ENCODE measurements at regions not wholly inside any gene's neighbourhood (a gene's known extent, or its start where the extent isn't known, plus 50 kb on each side); places are given as distances from the start of the nearest gene placed in this dataset.

DNA sequence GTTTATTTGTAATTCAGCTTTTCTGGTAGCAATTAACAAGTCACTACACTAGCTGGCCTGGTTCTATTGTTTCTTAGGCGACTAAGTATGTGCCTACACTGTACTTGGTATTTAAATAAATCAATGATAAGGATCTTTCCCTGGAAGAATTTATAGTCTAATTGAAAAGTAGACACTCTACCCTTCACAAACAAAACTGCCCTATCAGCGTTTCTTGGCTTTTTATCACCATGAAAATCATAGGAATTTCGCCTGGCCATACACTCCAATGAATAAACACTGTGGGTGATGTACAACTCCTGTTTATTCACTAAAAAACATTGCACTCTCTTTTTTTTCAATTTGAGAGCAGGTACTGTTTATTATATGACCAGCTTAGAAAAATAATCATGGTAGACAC is 702.9 kb upstream of the ADGRL2 start:
- H3K27me3 Mint-ChIP-seq (ENCODE audit: low read depth) = no peaks in the 10 kb centered on the region

DNA sequence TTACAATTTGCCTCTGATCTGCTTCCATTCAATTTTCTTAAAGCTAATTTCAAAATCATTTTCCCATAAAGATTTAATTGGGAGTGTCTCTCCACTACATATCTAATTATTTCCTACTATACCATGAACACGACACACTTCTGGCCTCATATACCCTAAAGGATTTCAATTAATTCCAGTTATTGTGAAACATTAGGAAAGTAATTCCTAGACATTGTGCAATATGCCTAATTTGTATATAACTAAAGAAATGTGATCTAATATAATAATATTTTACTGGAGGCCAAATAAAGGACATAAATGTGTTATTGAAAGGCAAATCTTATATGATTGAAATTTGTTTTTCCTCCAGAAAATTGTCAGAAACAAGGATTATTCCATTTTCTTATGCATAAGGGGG is 727.2 kb upstream of the ADGRL2 start:
- Mint-ChIP-seq H3K36me3 (ENCODE audit: low read depth) (no peaks in the 10 kb centered on the region), H3K27ac (ENCODE audit: unreplicated experiment) (no peak overlapping the region)

More for the DNA sequence above, 702.9 kb upstream of the ADGRL2 start:
- DNase-seq (ENCODE audit: low read depth, low spot score) = no peak
- peaks cover 6% of the 10 kb centered on the region for H3K36me3 Mint-ChIP-seq (ENCODE audit: low read depth)
- H3K4me3 Mint-ChIP-seq = no peak overlapping the region
- H3K9me3 Mint-ChIP-seq = peaks cover 13% of the 10 kb centered on the region
- H3K27ac Mint-ChIP-seq (ENCODE audit: unreplicated experiment) = no peak overlapping the region
- TF ChIP-seq, protein P1, sequence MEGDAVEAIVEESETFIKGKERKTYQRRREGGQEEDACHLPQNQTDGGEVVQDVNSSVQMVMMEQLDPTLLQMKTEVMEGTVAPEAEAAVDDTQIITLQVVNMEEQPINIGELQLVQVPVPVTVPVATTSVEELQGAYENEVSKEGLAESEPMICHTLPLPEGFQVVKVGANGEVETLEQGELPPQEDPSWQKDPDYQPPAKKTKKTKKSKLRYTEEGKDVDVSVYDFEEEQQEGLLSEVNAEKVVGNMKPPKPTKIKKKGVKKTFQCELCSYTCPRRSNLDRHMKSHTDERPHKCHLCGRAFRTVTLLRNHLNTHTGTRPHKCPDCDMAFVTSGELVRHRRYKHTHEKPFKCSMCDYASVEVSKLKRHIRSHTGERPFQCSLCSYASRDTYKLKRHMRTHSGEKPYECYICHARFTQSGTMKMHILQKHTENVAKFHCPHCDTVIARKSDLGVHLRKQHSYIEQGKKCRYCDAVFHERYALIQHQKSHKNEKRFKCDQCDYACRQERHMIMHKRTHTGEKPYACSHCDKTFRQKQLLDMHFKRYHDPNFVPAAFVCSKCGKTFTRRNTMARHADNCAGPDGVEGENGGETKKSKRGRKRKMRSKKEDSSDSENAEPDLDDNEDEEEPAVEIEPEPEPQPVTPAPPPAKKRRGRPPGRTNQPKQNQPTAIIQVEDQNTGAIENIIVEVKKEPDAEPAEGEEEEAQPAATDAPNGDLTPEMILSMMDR (conservative IDR thresholded peaks at IDR 0.05) = no peak
- H3K4me1 Mint-ChIP-seq = peaks cover 14% of the 10 kb centered on the region

DNA sequence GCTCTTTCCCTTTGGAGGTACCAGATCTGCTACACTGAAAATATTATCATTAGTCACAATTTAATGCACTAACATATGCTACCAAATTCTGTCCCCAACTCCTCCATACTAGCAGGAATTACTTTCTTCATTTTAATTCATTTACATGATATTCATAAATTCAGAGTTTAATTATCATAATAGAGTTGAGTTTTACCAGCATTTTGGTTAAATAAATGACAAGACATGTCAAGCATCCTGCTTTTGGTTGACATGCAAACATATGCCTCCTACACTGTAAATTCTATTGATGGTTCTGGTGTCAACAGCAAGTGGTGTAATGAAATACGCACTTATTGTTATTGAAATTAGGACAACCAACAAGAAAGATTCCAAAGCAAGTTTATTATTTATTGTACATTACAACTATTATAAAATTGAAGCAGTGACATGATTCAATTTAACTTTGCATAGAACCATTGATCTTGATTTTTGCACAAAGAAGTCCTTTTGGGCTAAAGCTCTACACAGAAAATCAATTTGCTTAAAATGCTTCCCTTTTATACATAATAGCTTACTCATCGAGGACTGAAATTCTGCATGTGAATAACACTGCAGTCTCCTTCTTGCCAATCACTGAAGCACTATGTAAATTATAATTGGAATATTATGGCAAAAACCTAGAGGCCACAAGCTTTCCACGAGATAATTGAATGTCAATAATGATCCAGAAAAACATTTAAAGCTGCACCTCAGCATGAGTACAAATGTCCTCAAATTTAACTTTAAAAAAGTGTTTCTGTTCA is 728.6 kb upstream of the ADGRL2 start:
- TF ChIP-seq, protein P1 (conservative IDR thresholded peaks at IDR 0.05) = no peak
- no peaks in the 10 kb centered on the region for H3K4me1 Mint-ChIP-seq
- H3K9me3 Mint-ChIP-seq = peaks cover 3% of the 10 kb centered on the region
- H3K27ac Mint-ChIP-seq (ENCODE audit: unreplicated experiment) = no peak overlapping the region
- no peak for DNase-seq (ENCODE audit: low read depth, low spot score)
- H3K4me3 Mint-ChIP-seq = no peak overlapping the region
- no peaks in the 10 kb centered on the region for H3K36me3 Mint-ChIP-seq (ENCODE audit: low read depth)
- no peaks in the 10 kb centered on the region for H3K27me3 Mint-ChIP-seq (ENCODE audit: low read depth)

More for the DNA sequence above, 727.2 kb upstream of the ADGRL2 start:
- Mint-ChIP-seq H3K4me1 (no peaks in the 10 kb centered on the region), H3K4me3 (no peak overlapping the region), H3K9me3 (no peaks in the 10 kb centered on the region), H3K27me3 (ENCODE audit: low read depth) (no peaks in the 10 kb centered on the region)
- no peak for DNase-seq (ENCODE audit: low read depth, low spot score)
- TF ChIP-seq, protein P1 (conservative IDR thresholded peaks at IDR 0.05) = no peak

DNA sequence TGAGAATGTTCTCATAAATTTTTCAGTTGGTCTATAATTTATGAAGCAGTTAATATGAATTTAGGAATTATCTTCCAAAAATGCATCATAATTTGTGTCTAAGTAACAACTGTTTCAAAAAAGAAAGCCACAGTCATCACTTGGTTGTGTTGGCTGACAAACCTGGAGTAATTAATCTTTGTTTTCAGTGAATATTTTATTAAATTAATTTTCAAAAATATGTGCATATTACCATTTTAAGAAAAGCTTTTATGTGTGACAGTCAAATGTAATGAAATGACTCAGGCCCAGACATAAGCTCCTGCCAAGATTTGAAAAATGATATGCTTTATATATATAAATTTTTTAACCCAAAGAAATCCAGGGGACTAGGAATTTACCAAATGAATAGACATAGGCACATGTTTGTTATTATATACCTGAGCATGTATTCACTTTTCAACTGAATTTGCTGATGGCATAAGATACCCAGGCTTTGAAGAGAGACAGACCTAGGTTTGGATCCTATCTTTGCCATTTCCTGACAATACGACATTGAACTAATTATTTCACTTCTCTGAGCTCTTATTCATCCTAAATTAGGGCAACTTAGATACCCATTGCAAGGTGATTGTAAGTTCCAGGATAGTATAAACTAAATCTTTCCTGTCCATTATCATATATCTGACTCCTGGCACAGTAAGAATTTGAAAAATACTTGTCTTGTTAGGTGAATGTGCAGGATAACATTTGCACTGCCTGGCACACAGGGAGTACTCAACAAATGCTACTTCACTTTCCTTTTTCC is 729.5 kb upstream of the ADGRL2 start:
- H3K9me3 Mint-ChIP-seq = peaks cover 3% of the 10 kb centered on the region
- H3K36me3 Mint-ChIP-seq (ENCODE audit: low read depth) = no peaks in the 10 kb centered on the region
- TF ChIP-seq, protein P1 (conservative IDR thresholded peaks at IDR 0.05) = no peak
- no peaks in the 10 kb centered on the region for H3K4me1 Mint-ChIP-seq
- DNase-seq (ENCODE audit: low read depth, low spot score) = no peak
- no peak overlapping the region for H3K4me3 Mint-ChIP-seq
- no peak overlapping the region for H3K27ac Mint-ChIP-seq (ENCODE audit: unreplicated experiment)
- H3K27me3 Mint-ChIP-seq (ENCODE audit: low read depth) = no peaks in the 10 kb centered on the region

DNA sequence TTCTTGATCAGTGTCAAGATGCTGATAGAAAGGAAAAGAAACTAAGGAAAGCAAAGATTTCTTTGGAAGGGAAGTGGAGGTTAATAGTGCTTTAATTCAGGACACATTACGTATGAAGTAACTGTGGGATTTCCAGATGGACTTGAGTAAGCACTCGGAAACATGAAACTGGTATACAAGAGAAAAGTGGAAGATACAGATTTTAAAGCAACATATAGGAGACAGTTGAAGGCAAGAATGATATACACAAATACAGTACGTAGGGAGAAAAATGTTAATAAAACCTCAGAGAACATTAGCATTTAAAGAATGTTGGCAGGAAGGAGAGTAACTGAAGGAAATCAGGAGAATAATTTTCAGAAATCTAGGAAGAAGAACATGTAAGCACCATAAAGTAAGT is 730.9 kb upstream of the ADGRL2 start:
- no peak overlapping the region for H3K27ac Mint-ChIP-seq (ENCODE audit: unreplicated experiment)
- TF ChIP-seq, protein P1 (conservative IDR thresholded peaks at IDR 0.05) = no peak

More for the DNA sequence above, 730.9 kb upstream of the ADGRL2 start:
- H3K9me3 Mint-ChIP-seq = peaks cover 3% of the 10 kb centered on the region
- no peak for DNase-seq (ENCODE audit: low read depth, low spot score)
- no peaks in the 10 kb centered on the region for H3K36me3 Mint-ChIP-seq (ENCODE audit: low read depth)
- H3K27me3 Mint-ChIP-seq (ENCODE audit: low read depth) = no peaks in the 10 kb centered on the region
- no peaks in the 10 kb centered on the region for H3K4me1 Mint-ChIP-seq
- no peak overlapping the region for H3K4me3 Mint-ChIP-seq
